WTC11 (cell line): ENCODE measurements at regions not wholly inside any gene's neighbourhood (a gene's known extent, or its start where the extent isn't known, plus 50 kb on each side); places are given as distances from the start of the nearest gene placed in this dataset.

Experiments used
- ATAC-seq: fragments of 200-7000 bp; cut with Tn5 transposase; 2 replicates; pipeline ENCODE4 v1.10.0; 2021; ENCODE audit warnings: mild to moderate bottlenecking, moderate library complexity
- CTCF ChIA-PET: fragments of 300-600 bp; sonication (Branson Sonifier 250); formaldehyde crosslinking; loops from one replicate; lab custom pipeline; 2021; ENCODE audit warnings: antibody characterized with exemption; lab: Charles Lee
- POLR2A ChIA-PET: fragments of 350-600 bp; sonication (Branson Sonifier 250); formaldehyde crosslinking; loops from one replicate; lab custom pipeline; 2021; ENCODE audit warnings: antibody characterized with exemption; lab: Charles Lee
- DNase-seq: peaks from one replicate; pipeline ENCODE4 v3.0.0; 2021; ENCODE audit warnings: low spot score
- H3K27ac Mint-ChIP-seq: 2 replicates; pipeline ENCODE4 v1.8.0; 2021; ENCODE audit warnings: mixed read lengths
- H3K27me3 Mint-ChIP-seq: 2 replicates; pipeline ENCODE4 v1.8.0; 2021; ENCODE audit warnings: low read depth, mild to moderate bottlenecking, moderate library complexity, mixed read lengths
- H3K36me3 Mint-ChIP-seq: 2 replicates; pipeline ENCODE4 v1.8.0; 2021; ENCODE audit warnings: mixed read lengths
- H3K4me1 Mint-ChIP-seq: 2 replicates; pipeline ENCODE4 v1.8.0; 2022; ENCODE audit warnings: mixed read lengths
- H3K4me3 Mint-ChIP-seq: 2 replicates; pipeline ENCODE4 v1.8.0; 2021; ENCODE audit warnings: mild to moderate bottlenecking, moderate library complexity, mixed read lengths
- H3K9me3 Mint-ChIP-seq: 2 replicates; pipeline ENCODE4 v1.8.0; 2021; ENCODE audit warnings: mixed read lengths
- CBFB ChIP-seq: sonication (generic); formaldehyde crosslinking; IDR thresholded peaks from 2 replicates; pipeline ENCODE4 v1.8.1; 2022; ENCODE audit warnings: mild to moderate bottlenecking, low read depth, missing genetic modification reagents
- CREB1 ChIP-seq: sonication (generic); formaldehyde crosslinking; IDR thresholded peaks from 2 replicates; pipeline ENCODE4 v1.8.0; 2023; ENCODE audit warnings: mild to moderate bottlenecking, missing genetic modification reagents
- ESRRA ChIP-seq: sonication (generic); formaldehyde crosslinking; IDR thresholded peaks from 2 replicates; pipeline ENCODE4 v1.8.1; 2022; ENCODE audit warnings: mild to moderate bottlenecking, missing genetic modification reagents, borderline replicate concordance
- ETV6 ChIP-seq: sonication (generic); formaldehyde crosslinking; IDR thresholded peaks from 2 replicates; pipeline ENCODE4 v1.8.1; 2022; ENCODE audit warnings: mild to moderate bottlenecking, missing genetic modification reagents
- FOXK1 ChIP-seq: sonication (generic); formaldehyde crosslinking; IDR thresholded peaks from 2 replicates; pipeline ENCODE4 v1.8.0; 2022; ENCODE audit warnings: mild to moderate bottlenecking, moderate library complexity, missing genetic modification reagents
- FOXP1 ChIP-seq: sonication (generic); formaldehyde crosslinking; IDR thresholded peaks from 2 replicates; pipeline ENCODE4 v1.8.0; 2022; ENCODE audit warnings: missing genetic modification reagents, mild to moderate bottlenecking, moderate library complexity, borderline replicate concordance
- GABPB1 ChIP-seq: sonication (generic); formaldehyde crosslinking; IDR thresholded peaks from 2 replicates; pipeline ENCODE4 v1.8.1; 2023; ENCODE audit warnings: mild to moderate bottlenecking, missing genetic modification reagents
- MXD4 ChIP-seq: fragments of 250-450 bp; sonication (Bioruptor Pico); IDR thresholded peaks from 2 replicates; pipeline ENCODE4 v1.8.0; 2021; ENCODE audit warnings: mild to moderate bottlenecking, moderate library complexity, borderline replicate concordance
- NR1H2 ChIP-seq: sonication (generic); formaldehyde crosslinking; IDR thresholded peaks from 2 replicates; pipeline ENCODE4 v1.9.0; 2021; ENCODE audit warnings: mild to moderate bottlenecking, moderate library complexity, missing genetic modification reagents
- SMAD4 ChIP-seq: sonication (generic); formaldehyde crosslinking; IDR thresholded peaks from 2 replicates; pipeline ENCODE4 v1.8.0; 2022; ENCODE audit warnings: mild to moderate bottlenecking, missing genetic modification reagents
- SP1 ChIP-seq: sonication (generic); formaldehyde crosslinking; conservative IDR thresholded peaks from 2 replicates; pipeline ENCODE4 v1.8.1; 2022; ENCODE audit warnings: missing genetic modification reagents
- TCF7 ChIP-seq: sonication (generic); formaldehyde crosslinking; IDR thresholded peaks from 2 replicates; pipeline ENCODE4 v1.8.0; 2022; ENCODE audit warnings: mild to moderate bottlenecking, low read depth, missing genetic modification reagents, moderate library complexity
- TEAD1 ChIP-seq: sonication (generic); formaldehyde crosslinking; IDR thresholded peaks from 2 replicates; pipeline ENCODE4 v1.8.0; 2022; ENCODE audit warnings: mild to moderate bottlenecking, missing genetic modification reagents
- ZBTB21 ChIP-seq: sonication (generic); formaldehyde crosslinking; IDR thresholded peaks from 2 replicates; pipeline ENCODE4 v1.8.1; 2023; ENCODE audit warnings: mild to moderate bottlenecking, missing genetic modification reagents, borderline replicate concordance
- ZNF317 ChIP-seq: sonication (generic); formaldehyde crosslinking; IDR thresholded peaks from 2 replicates; pipeline ENCODE4 v1.8.1; 2023; ENCODE audit warnings: low read depth, mild to moderate bottlenecking, moderate library complexity, missing genetic modification reagents, borderline replicate concordance
- ZNF396 ChIP-seq: fragments of 250-450 bp; sonication (Bioruptor Pico); IDR thresholded peaks from 2 replicates; pipeline ENCODE4 v1.8.0; 2021; ENCODE audit warnings: mild to moderate bottlenecking, moderate library complexity, borderline replicate concordance
- ZNF416 ChIP-seq: fragments of 250-450 bp; sonication (Bioruptor Pico); IDR thresholded peaks from 2 replicates; pipeline ENCODE4 v1.9.0; 2021; ENCODE audit warnings: mild to moderate bottlenecking, inconsistent platforms
- TF ChIP-seq, protein P1 (sequence below): sonication (generic); formaldehyde crosslinking; IDR thresholded peaks from 2 replicates; pipeline ENCODE4 v1.8.1; 2023; ENCODE audit warnings: mild to moderate bottlenecking, missing genetic modification reagents
- TF ChIP-seq, protein P2 (sequence below): fragments of 200-600 bp; IDR thresholded peaks from 2 replicates; pipeline ENCODE4 v1.8.0; 2022; ENCODE audit warnings: antibody characterized with exemption
- TF ChIP-seq, protein P3 (sequence below): sonication (generic); formaldehyde crosslinking; IDR thresholded peaks from 2 replicates; pipeline ENCODE4 v1.8.1; 2023; ENCODE audit warnings: mild to moderate bottlenecking, missing genetic modification reagents, borderline replicate concordance
- TF ChIP-seq, protein P4 (sequence below): sonication (generic); formaldehyde crosslinking; IDR thresholded peaks from 2 replicates; pipeline ENCODE4 v1.8.1; 2023; ENCODE audit warnings: mild to moderate bottlenecking, missing genetic modification reagents, moderate library complexity
- TF ChIP-seq, protein P5 (sequence below): sonication (generic); formaldehyde crosslinking; IDR thresholded peaks from 2 replicates; pipeline ENCODE4 v1.8.1; 2022; ENCODE audit warnings: mild to moderate bottlenecking, missing genetic modification reagents, moderate library complexity, borderline replicate concordance

DNA sequence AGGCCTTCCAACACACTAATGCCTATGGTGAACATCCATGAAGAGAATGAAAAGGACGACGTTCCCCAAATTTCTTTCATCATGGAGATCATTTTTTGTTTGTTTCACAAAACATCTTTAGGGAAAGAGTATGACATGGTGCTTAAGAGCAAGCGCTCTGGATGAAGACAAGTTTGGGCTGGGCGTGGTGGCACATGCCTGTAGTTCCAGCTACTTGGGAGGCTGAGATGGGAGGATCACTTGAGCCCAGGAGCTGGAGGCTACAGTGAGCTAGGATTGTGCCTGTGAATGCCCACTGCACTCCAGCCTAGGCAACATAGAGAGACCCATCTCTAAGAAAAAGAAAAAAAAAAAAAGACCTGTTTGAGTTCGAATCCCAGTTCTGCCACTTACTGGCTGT is 253.1 kb downstream of the PTPRU start:
- H3K4me1 Mint-ChIP-seq: peaks cover 12% of the 10 kb centered on the region
- H3K27ac Mint-ChIP-seq: no peak overlapping the region
- no peak for TF ChIP-seq ESRRA
- TF ChIP-seq CBFB: no peak
- TF ChIP-seq ZBTB21: no peak
- no peak for TF ChIP-seq SMAD4 (CRISPR knock-in tag)
- TF ChIP-seq, protein P1, sequence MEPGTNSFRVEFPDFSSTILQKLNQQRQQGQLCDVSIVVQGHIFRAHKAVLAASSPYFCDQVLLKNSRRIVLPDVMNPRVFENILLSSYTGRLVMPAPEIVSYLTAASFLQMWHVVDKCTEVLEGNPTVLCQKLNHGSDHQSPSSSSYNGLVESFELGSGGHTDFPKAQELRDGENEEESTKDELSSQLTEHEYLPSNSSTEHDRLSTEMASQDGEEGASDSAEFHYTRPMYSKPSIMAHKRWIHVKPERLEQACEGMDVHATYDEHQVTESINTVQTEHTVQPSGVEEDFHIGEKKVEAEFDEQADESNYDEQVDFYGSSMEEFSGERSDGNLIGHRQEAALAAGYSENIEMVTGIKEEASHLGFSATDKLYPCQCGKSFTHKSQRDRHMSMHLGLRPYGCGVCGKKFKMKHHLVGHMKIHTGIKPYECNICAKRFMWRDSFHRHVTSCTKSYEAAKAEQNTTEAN (CRISPR knock-in tag): no peak
- TF ChIP-seq ETV6: no peak
- TF ChIP-seq TEAD1 (CRISPR knock-in tag): no peak
- TF ChIP-seq, protein P2, sequence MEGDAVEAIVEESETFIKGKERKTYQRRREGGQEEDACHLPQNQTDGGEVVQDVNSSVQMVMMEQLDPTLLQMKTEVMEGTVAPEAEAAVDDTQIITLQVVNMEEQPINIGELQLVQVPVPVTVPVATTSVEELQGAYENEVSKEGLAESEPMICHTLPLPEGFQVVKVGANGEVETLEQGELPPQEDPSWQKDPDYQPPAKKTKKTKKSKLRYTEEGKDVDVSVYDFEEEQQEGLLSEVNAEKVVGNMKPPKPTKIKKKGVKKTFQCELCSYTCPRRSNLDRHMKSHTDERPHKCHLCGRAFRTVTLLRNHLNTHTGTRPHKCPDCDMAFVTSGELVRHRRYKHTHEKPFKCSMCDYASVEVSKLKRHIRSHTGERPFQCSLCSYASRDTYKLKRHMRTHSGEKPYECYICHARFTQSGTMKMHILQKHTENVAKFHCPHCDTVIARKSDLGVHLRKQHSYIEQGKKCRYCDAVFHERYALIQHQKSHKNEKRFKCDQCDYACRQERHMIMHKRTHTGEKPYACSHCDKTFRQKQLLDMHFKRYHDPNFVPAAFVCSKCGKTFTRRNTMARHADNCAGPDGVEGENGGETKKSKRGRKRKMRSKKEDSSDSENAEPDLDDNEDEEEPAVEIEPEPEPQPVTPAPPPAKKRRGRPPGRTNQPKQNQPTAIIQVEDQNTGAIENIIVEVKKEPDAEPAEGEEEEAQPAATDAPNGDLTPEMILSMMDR: no peak
- H3K9me3 Mint-ChIP-seq: peaks cover 8% of the 10 kb centered on the region
- H3K4me3 Mint-ChIP-seq: no peak overlapping the region
- H3K36me3 Mint-ChIP-seq: peaks cover 2% of the 10 kb centered on the region
- H3K27me3 Mint-ChIP-seq: no peaks in the 10 kb centered on the region
- no peak for DNase-seq
- ATAC-seq: no peak
- CTCF ChIA-PET: interaction anchor here (0.7 to 1.3 kb wide), 3 partner anchors 9 to 31 kb away, joined by 3 to 4 read pairs (median 3); no protein-coding TSS in a partner anchor
- POLR2A ChIA-PET: no interaction called here

DNA sequence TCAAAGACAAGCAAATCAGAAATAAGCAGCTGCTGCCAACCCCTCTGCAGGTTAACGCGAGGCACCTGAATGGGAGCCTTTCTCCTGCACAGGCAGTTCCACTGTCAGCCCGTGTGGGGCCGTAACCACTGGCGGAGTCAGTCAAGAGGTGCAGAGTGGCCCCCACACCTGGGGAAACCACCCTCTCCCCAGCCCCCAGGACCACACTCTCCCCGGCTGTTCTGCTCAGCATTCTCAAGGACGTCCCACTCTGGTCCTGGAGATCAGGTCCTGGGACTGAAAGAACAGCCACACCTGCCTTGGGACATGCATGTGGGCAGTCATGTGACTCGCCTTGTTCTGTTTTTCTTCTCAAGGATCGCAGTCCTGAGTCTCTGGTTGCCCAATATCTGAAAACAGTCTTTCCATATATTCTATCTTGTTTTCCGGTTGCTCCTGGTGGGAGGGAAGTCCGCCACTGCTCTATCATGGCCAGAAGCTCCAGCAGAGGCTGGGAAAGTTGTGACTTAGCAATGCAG is 252.5 kb downstream of the PTPRU start:
- no peak for DNase-seq
- CTCF ChIA-PET: interaction anchor here (0.6 kb wide), 1 partner anchor 1201 kb away, joined by 4 read pairs; no protein-coding TSS in a partner anchor
- no peak overlapping the region for H3K27ac Mint-ChIP-seq
- POLR2A ChIA-PET: no interaction called here
- H3K27me3 Mint-ChIP-seq: no peaks in the 10 kb centered on the region
- TF ChIP-seq NR1H2 (CRISPR knock-in tag): no peak
- TF ChIP-seq, protein P3, sequence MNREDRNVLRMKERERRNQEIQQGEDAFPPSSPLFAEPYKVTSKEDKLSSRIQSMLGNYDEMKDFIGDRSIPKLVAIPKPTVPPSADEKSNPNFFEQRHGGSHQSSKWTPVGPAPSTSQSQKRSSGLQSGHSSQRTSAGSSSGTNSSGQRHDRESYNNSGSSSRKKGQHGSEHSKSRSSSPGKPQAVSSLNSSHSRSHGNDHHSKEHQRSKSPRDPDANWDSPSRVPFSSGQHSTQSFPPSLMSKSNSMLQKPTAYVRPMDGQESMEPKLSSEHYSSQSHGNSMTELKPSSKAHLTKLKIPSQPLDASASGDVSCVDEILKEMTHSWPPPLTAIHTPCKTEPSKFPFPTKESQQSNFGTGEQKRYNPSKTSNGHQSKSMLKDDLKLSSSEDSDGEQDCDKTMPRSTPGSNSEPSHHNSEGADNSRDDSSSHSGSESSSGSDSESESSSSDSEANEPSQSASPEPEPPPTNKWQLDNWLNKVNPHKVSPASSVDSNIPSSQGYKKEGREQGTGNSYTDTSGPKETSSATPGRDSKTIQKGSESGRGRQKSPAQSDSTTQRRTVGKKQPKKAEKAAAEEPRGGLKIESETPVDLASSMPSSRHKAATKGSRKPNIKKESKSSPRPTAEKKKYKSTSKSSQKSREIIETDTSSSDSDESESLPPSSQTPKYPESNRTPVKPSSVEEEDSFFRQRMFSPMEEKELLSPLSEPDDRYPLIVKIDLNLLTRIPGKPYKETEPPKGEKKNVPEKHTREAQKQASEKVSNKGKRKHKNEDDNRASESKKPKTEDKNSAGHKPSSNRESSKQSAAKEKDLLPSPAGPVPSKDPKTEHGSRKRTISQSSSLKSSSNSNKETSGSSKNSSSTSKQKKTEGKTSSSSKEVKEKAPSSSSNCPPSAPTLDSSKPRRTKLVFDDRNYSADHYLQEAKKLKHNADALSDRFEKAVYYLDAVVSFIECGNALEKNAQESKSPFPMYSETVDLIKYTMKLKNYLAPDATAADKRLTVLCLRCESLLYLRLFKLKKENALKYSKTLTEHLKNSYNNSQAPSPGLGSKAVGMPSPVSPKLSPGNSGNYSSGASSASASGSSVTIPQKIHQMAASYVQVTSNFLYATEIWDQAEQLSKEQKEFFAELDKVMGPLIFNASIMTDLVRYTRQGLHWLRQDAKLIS (CRISPR knock-in tag): no peak
- TF ChIP-seq, protein P4, sequence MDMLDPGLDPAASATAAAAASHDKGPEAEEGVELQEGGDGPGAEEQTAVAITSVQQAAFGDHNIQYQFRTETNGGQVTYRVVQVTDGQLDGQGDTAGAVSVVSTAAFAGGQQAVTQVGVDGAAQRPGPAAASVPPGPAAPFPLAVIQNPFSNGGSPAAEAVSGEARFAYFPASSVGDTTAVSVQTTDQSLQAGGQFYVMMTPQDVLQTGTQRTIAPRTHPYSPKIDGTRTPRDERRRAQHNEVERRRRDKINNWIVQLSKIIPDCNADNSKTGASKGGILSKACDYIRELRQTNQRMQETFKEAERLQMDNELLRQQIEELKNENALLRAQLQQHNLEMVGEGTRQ: peak; percentile 29; the same call in 1 of the 2 replicates
- peaks cover 12% of the 10 kb centered on the region for H3K4me1 Mint-ChIP-seq
- H3K9me3 Mint-ChIP-seq: peaks cover 2% of the 10 kb centered on the region; the same call in 1 of the 2 replicates
- peak; percentile 14; the same call in 1 of the 2 replicates for ATAC-seq
- no peaks in the 10 kb centered on the region for H3K36me3 Mint-ChIP-seq
- no peak overlapping the region for H3K4me3 Mint-ChIP-seq

DNA sequence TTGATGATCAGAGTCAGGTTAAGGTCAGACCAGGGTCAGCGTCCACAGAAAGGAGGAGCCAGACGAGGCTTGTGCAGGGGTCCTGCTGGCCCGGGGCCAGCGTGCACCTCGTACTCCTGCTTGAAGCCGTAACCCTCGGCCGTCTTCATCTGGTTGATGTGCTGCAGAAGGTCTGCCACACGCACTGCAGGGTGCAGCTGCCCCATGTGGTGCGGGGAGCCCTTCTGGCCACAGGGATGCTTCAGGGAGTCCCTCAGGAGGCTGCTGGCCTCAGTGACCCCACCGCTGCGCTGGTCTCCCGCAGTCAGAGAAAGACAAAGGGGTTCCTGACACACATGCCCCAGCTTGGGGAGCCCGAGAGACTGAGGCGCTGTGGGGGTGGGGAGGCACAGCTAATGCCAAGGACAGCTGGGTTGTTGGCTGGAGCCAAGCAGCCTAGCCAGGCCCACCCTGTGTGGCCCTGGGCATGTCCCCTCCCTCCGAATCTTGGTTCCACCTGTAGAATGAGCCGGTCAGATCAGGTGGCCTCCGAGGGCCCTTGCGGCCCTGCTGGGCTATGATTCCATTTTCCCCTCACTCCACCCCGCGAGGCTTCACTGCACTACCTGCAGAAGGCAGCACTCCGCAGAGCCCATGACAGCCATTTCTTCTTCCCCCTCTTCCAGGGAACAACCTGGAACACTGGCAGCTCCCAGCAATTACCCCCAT is 251.9 kb downstream of the PTPRU start:
- Mint-ChIP-seq H3K27ac (no peak overlapping the region), H3K9me3 (no peaks in the 10 kb centered on the region), H3K4me1 (peaks cover 12% of the 10 kb centered on the region), H3K36me3 (no peaks in the 10 kb centered on the region), H3K27me3 (no peaks in the 10 kb centered on the region), H3K4me3 (no peak overlapping the region)
- CTCF ChIA-PET: interaction anchor here (0.6 to 1.0 kb wide), 2 partner anchors 599 to 1202 kb away, joined by 3 to 4 read pairs; no protein-coding TSS in a partner anchor
- POLR2A ChIA-PET: no interaction called here
- DNase-seq (no peak), ATAC-seq (peak; percentile 44)
- no peak for TF ChIP-seq CREB1 (CRISPR knock-in tag)
- TF ChIP-seq, protein P5, sequence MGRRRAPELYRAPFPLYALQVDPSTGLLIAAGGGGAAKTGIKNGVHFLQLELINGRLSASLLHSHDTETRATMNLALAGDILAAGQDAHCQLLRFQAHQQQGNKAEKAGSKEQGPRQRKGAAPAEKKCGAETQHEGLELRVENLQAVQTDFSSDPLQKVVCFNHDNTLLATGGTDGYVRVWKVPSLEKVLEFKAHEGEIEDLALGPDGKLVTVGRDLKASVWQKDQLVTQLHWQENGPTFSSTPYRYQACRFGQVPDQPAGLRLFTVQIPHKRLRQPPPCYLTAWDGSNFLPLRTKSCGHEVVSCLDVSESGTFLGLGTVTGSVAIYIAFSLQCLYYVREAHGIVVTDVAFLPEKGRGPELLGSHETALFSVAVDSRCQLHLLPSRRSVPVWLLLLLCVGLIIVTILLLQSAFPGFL (CRISPR knock-in tag): no peak
- TF ChIP-seq SP1 (CRISPR knock-in tag): no peak
- no peak for TF ChIP-seq TCF7 (CRISPR knock-in tag)
- TF ChIP-seq ZNF317 (CRISPR knock-in tag): no peak
- TF ChIP-seq FOXK1 (CRISPR knock-in tag): no peak
- TF ChIP-seq ZNF396 (CRISPR knock-in tag): no peak
- TF ChIP-seq FOXP1: no peak
- TF ChIP-seq MXD4 (CRISPR knock-in tag): no peak
- TF ChIP-seq ETV6: no peak
- no peak for TF ChIP-seq GABPB1 (CRISPR knock-in tag)
- TF ChIP-seq ZNF416 (CRISPR knock-in tag): no peak
